AML-193 (cell line): ENCODE measurements at regions not wholly inside any gene's neighbourhood (a gene's known extent, or its start where the extent isn't known, plus 50 kb on each side); places are given as distances from the start of the nearest gene placed in this dataset.
A peak's percentile ranks its signal among the peaks of the same experiment; 100 is the strongest.

Experiments
- DNase-seq, 2 experiments: peaks; one replicate each; lab custom pipeline; 2025; lab: John Stamatoyannopoulos, UW

DNA sequence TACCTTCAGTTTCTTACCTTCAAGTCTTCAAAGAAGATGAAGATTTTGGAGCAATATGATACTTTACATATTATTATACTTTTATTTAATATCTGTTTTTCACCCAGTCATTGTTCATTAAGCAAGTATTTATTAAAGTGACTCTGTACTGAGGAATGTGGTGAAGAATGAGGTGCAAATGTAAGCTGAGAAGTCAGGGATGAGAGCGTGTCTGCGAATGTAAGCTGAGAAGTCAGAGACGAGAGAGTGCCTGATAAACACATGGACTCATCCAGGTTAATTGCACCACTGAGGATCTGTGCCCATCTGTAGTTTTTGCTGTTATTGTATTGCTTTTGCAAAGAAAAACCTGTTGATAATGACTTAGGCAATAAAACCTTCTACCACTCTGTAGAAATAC lies 211.9 kb upstream of the FAR2 start:
- DNase-seq: no peak

DNA sequence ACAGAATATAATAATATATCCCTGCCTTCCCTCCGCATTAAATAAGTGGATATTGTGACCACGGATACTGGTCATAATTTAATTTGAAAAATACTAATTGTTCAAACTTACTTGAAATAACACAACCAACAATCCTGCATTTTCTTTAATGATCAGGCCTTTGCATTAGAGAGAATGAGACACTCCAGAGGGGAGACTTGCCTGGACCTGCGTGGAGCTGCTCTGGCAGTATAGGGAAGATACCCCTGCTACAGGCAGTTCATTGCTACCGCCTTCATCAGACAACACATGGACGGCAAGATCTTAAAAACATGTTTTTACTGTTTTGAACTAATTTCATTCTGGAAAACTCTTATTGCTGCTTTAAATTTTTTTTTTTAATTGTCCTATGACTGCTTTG lies 211.0 kb upstream of the FAR2 start:
- DNase-seq: no peak

DNA sequence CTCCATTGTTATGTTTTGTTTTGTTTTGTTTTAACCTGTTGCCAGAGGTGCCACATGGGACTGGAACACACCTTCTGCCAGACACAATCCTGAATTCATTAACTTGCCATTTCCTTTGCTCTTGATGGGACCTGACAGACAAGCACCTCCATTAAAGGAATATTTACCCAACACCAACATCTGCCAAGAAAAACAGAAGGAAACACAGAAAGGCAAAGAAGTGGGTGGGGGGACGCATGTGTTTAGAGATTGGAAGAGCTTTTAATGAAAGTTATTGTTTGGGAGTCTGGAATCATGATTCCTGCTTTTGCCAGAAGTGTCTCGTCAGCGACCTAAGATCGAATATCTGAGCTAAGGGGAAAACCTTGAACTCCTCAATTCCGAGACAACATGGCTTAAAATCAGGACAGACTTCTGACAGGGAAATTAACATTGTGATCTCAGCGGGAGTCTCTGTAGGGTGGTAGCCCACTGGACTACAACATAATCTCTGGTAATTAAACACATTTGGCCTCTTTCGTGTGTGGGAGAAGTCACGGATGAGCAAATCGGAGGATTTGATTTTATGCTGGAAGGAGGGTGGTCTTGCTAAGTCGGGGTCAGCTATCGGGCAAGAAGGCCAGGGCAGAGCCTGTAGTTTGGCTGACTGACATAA lies 210.4 kb upstream of the FAR2 start:
- DNase-seq: no peak

DNA sequence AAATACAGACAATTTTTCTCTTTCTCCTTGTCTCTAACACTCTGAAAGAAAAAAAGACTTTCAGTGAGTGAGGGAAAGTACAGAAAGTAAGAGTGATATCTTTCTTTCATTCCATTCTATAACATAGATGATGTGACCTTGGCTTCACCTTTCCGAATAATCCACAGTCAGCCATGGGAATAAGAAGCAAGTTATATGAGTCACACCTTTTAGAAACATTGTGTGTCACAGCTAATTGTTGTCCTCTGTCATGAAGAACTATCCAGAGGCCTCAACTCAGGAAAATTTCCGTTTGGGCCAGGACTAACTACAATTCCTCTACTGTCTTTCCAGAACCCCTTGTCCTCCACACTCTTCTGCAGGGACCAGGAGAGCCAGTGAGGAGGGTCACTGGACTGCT lies 209.7 kb upstream of the FAR2 start:
- no peak for DNase-seq

DNA sequence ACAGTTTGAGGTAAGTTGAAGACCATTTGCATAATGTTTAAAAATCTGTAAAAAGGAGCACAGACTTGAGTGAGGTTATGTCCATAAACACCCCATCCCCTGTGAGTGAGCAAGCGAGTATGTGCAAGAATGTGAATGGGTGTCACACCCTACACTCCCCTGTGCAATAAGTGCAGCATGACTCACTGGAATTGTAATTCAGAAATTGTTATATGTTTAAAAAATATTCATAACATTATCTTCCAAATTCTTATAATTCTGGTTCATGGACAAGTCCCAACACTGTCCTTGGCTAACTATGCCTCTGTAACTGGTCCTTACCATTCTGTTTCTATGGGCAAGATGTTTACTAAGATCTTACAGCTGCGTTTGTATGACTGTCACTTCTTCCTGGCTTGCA lies 207.8 kb upstream of the FAR2 start:
- DNase-seq: no peak

DNA sequence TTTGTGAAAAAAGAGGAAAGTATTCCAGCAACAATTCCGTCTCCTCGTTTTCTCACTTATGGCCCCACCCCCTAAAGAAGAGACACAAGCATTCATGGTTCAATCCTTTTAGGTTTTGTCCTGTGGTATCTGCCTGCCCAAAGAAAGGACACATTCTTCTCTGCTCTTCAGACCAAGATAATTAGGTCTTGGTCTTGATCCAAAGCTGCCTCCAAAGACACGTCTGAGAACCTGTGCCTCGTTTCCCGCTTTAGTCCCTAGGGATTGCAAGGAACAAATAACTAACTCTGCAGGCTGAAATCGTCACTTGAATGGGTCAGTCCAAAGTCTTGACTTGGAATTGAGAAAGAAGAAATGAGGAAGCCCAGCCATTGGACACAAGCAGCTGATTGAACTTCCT lies 202.7 kb upstream of the FAR2 start:
- no peak for DNase-seq

DNA sequence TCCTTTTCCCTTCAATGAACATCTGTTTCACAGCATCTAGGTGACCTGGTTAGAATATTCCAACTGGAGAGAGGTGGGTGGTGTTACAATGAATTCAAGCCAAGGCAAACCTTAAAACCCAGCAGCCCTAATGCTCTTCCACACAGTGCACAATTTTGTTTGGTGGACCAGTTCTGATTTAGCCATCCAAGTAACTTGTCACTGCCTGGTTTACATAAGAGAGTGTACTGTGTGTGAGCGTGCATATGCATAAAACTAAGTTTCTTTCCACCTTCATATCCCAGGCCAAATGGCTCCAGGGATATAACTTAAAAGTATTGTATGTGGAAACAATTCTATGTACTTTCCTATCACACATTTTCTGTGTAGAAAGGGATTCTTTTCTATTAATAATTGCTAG lies 200.4 kb upstream of the FAR2 start:
- DNase-seq: no peak

DNA sequence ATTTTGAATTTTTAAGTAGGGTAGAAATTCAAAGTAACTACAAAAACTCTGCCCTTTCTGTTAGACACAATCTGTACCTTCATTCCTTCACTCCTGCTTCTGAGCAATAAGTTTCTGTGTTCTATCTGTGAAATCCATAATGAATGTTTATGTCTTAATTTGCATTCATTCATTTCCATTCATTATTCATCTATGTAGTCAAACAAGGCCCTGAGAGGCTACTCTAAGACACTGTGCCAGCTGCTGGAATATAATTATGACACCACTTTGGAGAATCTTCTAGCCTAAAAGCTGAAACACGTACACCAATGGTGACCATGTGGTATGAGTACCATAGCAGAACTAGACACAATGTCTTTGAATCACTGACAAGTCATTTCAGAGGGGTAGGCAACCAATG lies 199.9 kb upstream of the FAR2 start:
- no peak for DNase-seq

DNA sequence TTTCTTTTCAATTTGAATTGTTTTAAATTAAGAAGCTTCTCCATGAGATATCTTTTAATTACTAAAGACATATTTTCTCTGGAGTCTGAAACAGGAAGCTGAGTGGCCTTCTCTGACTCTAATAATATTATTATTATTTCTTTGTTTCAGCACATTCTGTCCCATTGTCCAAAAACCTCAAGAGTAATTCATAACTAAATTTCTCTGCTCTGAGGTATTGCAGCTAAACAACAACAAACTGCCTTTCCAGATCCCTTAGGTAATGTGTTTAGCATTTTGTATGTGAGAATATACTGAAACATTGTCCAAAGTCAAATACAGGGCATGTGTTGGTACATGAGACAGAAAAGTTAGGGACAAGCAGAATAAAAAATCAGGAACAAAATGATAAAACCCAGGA lies 199.0 kb upstream of the FAR2 start:
- no peak for DNase-seq

DNA sequence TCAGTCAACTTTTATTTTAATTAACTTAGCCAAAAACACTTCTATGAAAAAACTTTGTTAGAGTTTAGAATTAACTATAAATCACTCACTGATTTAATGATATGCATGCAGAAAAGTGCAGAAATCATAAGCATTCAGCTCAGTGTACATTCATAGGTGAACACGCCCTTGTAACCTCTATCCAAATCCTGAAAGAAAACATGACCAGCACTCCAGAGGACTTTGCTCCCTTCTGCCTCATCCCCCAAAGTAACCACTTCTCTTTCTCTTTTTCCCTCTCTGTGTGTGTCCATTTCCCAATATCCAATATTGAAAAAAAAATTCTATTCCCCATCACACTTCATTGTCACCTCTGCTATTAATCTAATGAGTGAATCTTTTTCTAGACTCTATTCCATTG lies 197.1 kb upstream of the FAR2 start:
- no peak for DNase-seq

DNA sequence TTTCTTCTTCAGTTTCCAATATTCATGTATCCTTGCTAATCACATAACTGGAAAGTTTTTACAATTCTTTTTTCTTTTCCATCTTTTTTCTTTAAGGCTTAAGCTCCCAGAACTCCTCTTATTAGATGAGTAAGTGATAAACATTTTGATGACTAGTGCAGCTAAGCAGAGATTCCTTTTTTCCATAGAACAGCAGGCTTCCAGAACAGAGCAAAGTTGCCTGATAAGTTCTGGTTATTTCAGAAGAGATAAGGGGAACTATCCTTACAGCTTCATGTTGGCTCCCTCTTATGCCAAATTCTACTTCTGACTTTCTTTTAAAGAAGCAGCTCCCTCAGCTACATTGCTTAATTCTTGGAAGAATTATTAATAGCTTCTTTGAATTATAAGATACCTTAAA lies 194.7 kb upstream of the FAR2 start:
- DNase-seq: no peak

DNA sequence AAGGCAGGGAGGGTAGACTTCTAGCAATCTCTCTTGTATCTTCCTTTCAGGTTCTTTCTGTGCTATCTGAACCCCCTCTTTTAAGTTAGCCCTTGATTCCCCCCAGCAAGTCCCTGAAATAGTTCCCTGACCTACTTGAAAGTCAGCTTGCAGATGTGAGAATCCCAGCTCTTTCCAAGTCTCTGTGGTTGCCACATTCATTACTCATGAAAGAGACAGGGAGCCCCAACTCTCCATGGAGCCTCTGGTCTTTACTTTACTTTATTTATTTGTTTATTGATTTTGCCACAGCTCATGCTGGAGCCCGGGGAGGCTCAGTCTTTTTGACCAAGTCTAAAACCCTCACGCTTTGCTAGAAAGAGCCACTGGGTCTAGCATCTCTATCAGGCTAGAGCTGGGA lies 193.6 kb upstream of the FAR2 start:
- no peak for DNase-seq

DNA sequence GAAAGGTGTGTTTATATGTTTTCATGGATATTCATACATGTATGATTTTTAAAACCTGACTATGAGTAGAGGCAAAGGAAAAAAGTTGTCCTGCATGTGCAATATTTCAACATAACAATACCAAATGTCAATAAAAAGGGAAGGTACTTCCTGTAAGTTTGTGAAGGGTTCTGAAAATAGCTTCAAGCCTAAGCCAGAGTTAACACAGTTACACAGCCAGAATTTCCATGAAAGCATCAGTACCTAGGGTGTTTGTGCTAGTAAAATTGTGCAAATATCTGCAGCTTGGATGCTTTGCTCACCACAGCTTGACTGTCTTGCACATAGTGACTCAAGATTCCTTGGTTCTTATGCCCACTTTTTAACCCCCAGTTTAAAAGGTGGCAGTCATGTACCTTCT lies 193.1 kb upstream of the FAR2 start:
- DNase-seq: no peak

DNA sequence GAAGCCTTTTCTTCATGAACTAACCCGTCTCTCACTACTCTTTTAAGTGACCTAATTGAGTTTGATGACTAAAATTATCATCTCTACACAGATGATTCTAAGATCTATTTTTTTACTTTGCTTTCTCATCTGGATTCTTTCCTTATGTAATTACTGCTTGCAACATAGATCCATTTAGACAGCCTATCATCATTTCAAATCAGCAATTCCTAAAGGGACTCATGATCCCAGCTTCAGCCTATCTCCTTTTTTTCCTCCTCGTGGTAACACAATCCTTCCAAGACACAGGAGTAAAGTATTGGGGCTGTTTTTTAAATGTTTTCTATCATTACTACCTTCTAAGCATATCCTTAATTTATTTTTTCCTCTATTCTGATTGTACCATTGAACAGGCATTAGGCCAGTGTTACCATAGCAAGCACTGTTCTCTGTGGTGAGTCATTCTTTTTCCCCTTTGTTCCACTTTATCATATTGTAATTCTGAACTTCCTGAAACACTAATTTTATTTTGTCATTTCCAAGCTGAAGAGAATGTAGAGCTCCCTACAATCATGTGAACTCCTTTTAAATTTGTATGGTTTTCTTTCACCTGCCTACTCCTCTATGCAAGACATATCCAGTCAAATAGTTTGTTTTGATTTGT lies 190.4 kb upstream of the FAR2 start:
- no peak for DNase-seq

DNA sequence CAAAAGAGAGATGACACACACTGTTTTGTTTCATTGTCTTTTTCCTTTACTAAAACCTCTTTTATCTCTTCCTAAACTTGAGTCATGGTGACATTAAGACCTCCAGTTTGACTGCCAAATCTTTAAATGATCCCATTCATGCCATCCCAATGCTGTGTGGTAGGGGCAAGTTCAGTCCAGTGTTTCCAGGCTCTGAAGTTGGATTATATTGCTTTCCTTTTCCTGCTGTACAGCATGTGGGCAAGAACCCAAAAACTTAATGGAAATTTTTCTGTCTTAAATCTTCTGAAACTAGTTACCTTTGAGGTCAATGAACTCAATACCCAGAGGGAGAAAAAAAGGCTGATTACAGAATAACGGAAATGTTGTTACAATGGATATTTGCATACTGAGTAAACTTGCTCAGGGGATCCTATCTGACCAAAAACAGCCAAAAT lies 187.1 kb upstream of the FAR2 start:
- no peak for DNase-seq

DNA sequence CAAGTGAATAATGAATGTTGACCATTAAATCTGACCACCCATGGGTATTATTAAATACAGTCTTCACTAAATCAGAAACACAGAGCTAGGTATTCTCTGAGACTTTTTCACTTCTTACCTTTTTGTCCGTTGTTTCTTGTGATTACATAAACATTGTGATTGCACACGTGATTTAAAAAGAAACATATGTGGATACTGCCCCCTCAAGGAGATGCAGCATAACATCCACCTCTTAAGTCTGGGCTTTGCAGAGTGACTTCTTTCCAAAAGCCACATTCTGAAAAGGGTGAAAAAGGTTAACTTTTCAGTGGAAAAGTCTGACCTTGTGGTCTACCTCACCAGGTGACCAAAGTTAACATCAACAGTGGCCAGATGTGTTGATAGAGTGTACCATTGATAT lies 185.5 kb upstream of the FAR2 start:
- DNase-seq: peak in 1 of 2 experiments; percentile 1

DNA sequence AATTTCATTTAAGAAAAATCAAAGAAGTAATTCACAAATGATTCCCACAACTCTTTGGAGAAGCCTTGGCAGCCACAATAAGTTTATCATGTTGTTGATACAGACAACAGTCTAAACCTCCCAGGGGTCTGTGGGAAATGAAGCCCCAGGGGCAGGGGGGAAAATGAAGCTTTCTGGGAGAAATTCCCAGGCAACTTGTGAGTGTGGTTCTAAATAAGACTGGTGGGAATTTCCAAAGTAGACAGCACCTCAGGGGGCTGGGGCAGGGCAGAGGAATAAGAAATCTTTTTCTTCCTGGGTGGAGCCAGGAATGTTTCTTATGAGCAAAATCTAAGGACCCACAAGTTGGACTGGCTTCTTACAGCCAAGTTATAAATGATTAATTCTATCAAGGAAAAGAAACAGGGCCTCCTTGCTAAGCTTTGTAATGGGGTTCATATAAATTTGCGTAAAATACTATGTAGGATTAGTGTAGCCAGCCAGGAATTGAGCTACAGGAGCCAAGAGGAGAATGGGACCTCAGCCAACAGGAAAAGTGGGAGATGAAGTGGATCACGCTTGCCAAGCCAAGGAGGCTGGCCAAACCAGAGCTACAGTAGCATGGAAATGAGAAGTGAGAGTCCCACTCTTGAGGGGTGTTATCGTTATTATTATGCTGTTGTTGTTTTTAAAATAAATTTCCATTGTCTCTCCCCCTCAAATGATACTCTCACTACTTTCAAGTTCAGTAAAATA lies 182.9 kb upstream of the FAR2 start:
- DNase-seq: no peak

DNA sequence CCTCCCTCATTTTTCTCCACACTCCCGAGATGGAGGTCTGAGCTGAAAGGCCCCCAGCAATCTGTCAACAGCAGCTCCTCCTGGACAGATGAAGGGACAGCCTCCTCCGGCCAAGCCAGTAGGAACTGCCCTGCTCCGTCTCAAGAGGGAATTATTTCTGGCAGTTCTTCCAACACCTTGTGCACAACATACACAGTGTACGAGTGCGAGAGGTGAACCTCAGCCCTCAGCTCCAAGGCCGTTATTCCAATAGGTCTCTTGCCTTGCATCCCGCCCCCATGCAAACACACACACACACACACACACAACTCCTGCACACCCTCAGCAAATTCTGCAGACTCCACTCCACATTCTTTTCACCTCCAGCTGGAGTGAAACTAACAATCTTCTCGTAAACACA lies 181.7 kb upstream of the FAR2 start:
- DNase-seq: no peak

DNA sequence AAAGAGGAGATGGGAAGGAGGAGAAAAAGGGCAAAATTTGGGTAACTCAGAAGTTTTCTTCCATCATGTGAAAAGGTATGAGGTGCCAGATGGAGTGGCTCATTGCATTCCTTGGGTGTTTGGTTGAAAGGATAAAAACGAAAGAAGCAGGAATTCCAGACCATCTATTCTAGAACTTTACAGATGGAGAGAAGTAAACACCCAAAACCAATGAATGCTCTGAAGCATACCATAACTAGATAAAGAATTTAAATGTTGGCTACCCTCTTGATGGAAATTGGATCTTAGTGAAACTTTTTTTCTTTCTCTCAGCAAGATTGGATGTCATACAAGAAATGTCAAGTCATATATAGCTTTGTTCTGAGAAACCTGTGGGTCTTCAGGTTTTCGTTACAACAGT lies 175.6 kb upstream of the FAR2 start:
- DNase-seq: no peak

DNA sequence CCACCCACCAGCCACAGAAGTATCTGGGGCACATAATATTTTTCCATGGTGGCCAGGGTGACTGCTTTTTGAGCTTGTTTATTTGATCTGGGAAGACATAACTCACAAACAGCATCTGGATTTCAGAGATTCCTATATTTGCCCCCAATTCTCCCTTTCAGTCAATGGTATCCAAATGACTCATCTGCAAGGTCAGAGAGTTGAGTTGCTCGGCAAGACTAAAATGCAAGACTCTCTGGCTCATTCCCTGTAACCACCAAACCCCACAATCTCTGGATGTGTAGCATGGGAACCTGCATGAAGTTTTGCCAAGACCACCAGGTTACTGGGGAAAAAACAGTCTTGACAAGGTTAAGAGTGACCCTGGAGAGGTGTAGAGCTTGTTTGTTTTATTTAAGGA lies 174.9 kb upstream of the FAR2 start:
- no peak for DNase-seq

DNA sequence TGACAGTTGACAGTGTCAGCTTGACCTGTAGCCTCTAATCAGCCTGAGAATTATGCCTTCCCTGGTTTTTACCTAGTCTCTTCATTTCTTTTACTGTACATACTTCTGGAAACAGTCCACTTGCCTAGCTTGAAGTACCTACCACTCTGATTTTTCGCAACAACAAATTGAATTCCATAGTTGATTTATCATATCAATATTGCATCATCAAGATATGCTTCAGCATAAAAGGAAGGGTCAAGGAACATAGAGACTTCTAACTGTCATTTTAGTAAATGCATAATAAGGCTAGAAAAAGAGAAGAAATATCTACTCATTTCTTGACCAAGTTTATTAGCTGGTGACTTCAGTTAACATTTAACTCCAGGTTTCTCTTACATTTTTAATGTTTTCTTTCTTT lies 174.2 kb upstream of the FAR2 start:
- DNase-seq: no peak

DNA sequence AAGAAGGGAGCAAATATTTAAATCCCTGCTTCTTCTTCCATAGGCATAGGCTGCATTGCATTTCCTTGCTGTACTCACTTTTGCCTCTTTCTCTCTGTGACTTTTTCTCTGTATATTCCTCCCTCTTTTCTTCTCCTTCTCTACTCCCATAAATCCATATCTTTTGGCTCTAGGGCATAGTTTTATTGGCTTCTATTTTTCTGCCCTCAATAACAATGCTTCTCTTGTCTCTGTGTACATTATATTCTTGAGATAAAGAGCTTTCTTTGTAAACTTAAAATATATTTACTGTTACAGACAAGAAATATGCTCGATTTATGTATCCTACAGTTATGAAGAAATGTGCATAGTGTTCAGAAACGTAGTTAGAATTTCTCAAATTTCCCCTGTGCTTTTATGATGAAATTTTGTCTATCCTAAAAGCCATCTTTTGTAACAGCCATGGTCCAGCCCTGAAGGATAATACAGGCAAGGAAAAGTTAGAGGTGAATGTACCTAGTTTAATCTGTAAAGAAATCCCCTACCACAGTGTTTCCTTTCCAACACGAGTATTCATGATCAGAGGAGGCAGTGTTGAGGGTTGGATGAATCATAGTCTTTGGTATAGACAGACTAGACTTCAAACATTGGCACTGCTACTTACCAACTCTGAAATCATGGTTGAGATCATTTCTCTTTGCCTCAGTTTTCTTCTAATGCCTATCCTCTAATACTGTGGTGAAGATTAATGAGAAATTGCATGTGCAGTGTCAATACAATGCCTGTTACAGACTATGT lies 173.3 kb upstream of the FAR2 start:
- DNase-seq: no peak

DNA sequence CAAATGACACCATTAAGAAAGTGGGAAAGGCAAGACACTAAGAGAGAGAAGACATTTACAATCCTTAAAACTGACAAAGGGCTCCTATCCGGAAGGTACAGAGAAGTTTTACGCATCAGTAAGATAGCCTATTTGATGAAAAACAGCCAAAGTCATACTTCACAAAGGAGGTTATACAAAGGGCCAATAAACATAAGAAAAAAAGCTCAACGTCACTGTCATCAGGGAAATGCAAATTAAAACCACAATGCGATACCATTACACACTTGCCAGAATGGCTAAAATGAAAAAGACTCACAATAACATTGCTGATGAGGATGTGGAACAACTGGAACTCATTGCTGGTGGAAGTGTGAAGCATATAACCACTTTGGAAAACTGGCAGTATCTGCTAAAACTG lies 168.6 kb upstream of the FAR2 start:
- no peak for DNase-seq
